B cell (primary cell): ENCODE measurements at regions not wholly inside any gene's neighbourhood (a gene's known extent, or its start where the extent isn't known, plus 50 kb on each side); places are given as distances from the start of the nearest gene placed in this dataset.

Experiments
- ATAC-seq: fragments of 200-7000 bp; cut with Tn5 transposase; one replicate; pipeline ENCODE4 v1.10.0; 2021; ENCODE audit warnings: low read depth, mild to moderate bottlenecking, moderate number of reproducible peaks, moderate library complexity
- CTCF ChIA-PET: fragments of 350-600 bp; sonication (Branson Sonifier 250); formaldehyde crosslinking; loops from one replicate; lab custom pipeline; 2021; ENCODE audit warnings: antibody characterized with exemption, inconsistent platforms; lab: Charles Lee
- POLR2A ChIA-PET: fragments of 350-600 bp; sonication (Branson Sonifier 250); formaldehyde crosslinking; loops from one replicate; lab custom pipeline; 2021; ENCODE audit warnings: antibody characterized with exemption; lab: Charles Lee
- DNase-seq: peaks from one replicate; pipeline ENCODE4 v3.0.0; 2013
- H2AFZ ChIP-seq: 2 replicates; pipeline ENCODE4 v1.6.1; 2012; ENCODE audit warnings: mild to moderate bottlenecking, low read depth, low read length; ENCODE audit not compliant: insufficient read depth, poor library complexity, severe bottlenecking
- H3K27ac ChIP-seq, 2 donors: 1 replicate in 1 of 2; 2 replicates in 1 of 2; pipeline ENCODE4 v1.5.1; 2012 to 2013; ENCODE audit warnings: low read length in 2 of 2, mild to moderate bottlenecking in 2 of 2, moderate library complexity in 1 of 2
- H3K27me3 ChIP-seq, 4 experiments: fragments of 200-600 bp in 1 of 4; sonication (generic) in 1 of 4; replicated peaks in 1 of 4; 1 replicate in 2 of 4; 2 replicates in 2 of 4; pipeline versions ENCODE4 v1.6.1 to v1.7.0; 2013 to 2016; ENCODE audit warnings: low read length in 3 of 4, mild to moderate bottlenecking in 2 of 4, mixed read lengths in 1 of 4, moderate library complexity in 1 of 4; ENCODE audit not compliant: insufficient read depth in 4 of 4, control insufficient read depth in 3 of 4; ENCODE audit errors: control extremely low read depth in 1 of 4
- H3K36me3 ChIP-seq, 2 experiments: replicated peaks in 1 of 2; 1 replicate in 1 of 2; 2 replicates in 1 of 2; pipeline versions ENCODE4 v1.6.1 to v1.7.1; 2013; ENCODE audit warnings: low read length in 1 of 2; ENCODE audit not compliant: insufficient read depth in 2 of 2, control insufficient read depth in 1 of 2; ENCODE audit errors: control extremely low read depth in 1 of 2, extremely low read depth in 1 of 2
- H3K4me1 ChIP-seq, 2 donors: fragments of 200-600 bp in 1 of 2; sonication (generic) in 1 of 2; 1 replicate in 1 of 2; 2 replicates in 1 of 2; pipeline versions ENCODE4 v1.5.1 to v1.6.1; 2013 to 2017; ENCODE audit warnings: low read length in 2 of 2; ENCODE audit not compliant: control insufficient read depth in 2 of 2, insufficient read depth in 2 of 2
- H3K4me2 ChIP-seq: replicated peaks from 2 replicates; pipeline ENCODE3; 2012; ENCODE audit warnings: mild to moderate bottlenecking, low read depth, low read length; ENCODE audit not compliant: poor library complexity, severe bottlenecking
- H3K4me3 ChIP-seq, 5 experiments: fragments of 200-600 bp in 1 of 5; sonication (generic) in 1 of 5; 1 replicate in 3 of 5; 2 replicates in 2 of 5; pipeline versions ENCODE4 v1.5.1 to v1.7.0; 2011 to 2016; ENCODE audit warnings: low read length in 4 of 5, mild to moderate bottlenecking in 4 of 5, low read depth in 2 of 5, control low read depth in 1 of 5, moderate library complexity in 1 of 5; ENCODE audit not compliant: insufficient read depth in 1 of 5; ENCODE audit errors: control extremely low read depth in 1 of 5, extremely low read depth in 1 of 5
- H3K79me2 ChIP-seq: fragments of 200-600 bp; sonication (generic); one replicate; pipeline ENCODE4 v1.6.0; 2016; ENCODE audit warnings: low read length; ENCODE audit not compliant: control insufficient read depth, insufficient read depth
- H3K9ac ChIP-seq: fragments of 200-600 bp; sonication (generic); 2 replicates; pipeline ENCODE4 v1.6.1; 2017; ENCODE audit warnings: mild to moderate bottlenecking, low read length, moderate library complexity
- H3K9me3 ChIP-seq, 3 donors: one replicate each; pipeline versions ENCODE4 v1.6.1 to v1.7.1; 2013; ENCODE audit warnings: low read length in 2 of 3; ENCODE audit not compliant: control insufficient read depth in 2 of 3, insufficient read depth in 1 of 3; ENCODE audit errors: control extremely low read depth in 1 of 3
- H4K20me1 ChIP-seq: 2 replicates; pipeline ENCODE4 v1.6.0; 2012; ENCODE audit warnings: mild to moderate bottlenecking, low read length; ENCODE audit not compliant: insufficient read depth, control insufficient read depth, poor library complexity, severe bottlenecking
- H3K27ac Mint-ChIP-seq: one replicate; pipeline ENCODE4 v1.8.0; 2021; ENCODE audit warnings: mixed read lengths
- H3K27me3 Mint-ChIP-seq: one replicate; pipeline ENCODE4 v1.8.0; 2021; ENCODE audit warnings: mixed read lengths
- H3K4me1 Mint-ChIP-seq: one replicate; pipeline ENCODE4 v1.8.0; 2021; ENCODE audit warnings: mixed read lengths
- H3K4me3 Mint-ChIP-seq: one replicate; pipeline ENCODE4 v1.8.0; 2021; ENCODE audit warnings: mixed read lengths
- H3K9me3 Mint-ChIP-seq: one replicate; pipeline ENCODE4 v1.8.0; 2022; ENCODE audit warnings: mixed read lengths; ENCODE audit not compliant: insufficient read depth
- CTCF ChIP-seq: fragments of 200-600 bp; IDR thresholded peaks from one replicate; pipeline ENCODE4 v1.8.0; 2022; ENCODE audit warnings: antibody characterized with exemption, mild to moderate bottlenecking
- EZH2 ChIP-seq: IDR thresholded peaks from 2 replicates; pipeline ENCODE4 v1.6.1; 2012; ENCODE audit warnings: borderline replicate concordance, low read depth, mild to moderate bottlenecking, moderate library complexity, low read length; ENCODE audit not compliant: insufficient read depth, poor library complexity, severe bottlenecking
- WGBS: methylation state at CpG from one replicate; pipeline ENCODE4 v1.1.5; 2013; ENCODE audit warnings: missing lambda C conversion rate; ENCODE audit not compliant: insufficient coverage; 5-methylcytosine and 5-hydroxymethylcytosine counted together
- intact Hi-C: fragments of 100-400 bp; cut with micrococcal nuclease; formaldehyde crosslinking; loops from one replicate; pipeline ENCODE4 v1.10.0; 2022

DNA sequence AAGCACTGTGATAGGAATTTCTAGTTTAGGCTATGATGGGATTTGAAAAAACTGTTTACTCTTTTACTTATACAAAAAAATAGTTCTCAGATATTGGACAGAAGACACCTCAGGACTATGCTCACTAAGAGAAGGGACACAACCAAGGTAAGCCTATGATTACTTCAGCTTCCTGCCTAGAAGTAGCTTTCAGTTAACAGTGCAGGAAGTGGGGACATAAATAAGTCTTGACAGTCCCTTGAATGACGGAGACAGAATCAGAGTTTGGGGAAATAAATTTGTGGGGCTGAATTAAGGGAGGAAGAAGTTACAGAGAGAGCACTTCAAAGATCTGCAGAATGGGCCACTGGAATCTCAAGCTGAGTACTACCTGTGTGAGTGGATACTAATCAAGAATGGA, 53.8 kb upstream of the OLFM3 start:
- no peaks in the 10 kb centered on the region for H3K9me3 ChIP-seq
- ChIA-PET POLR2A (no interaction called here), CTCF (no interaction called here)
- WGBS: 0% methylated on average over 1 of the region's 1 CpG
- no peak overlapping the region for H3K27ac ChIP-seq
- Mint-ChIP-seq H3K4me3 (no peak overlapping the region), H3K4me1 (no peaks in the 10 kb centered on the region), H3K27me3 (no peaks in the 10 kb centered on the region), H3K9me3 (no peaks in the 10 kb centered on the region), H3K27ac (no peak overlapping the region)
- DNase-seq (no peak), ATAC-seq (no peak)
- no peaks in the 10 kb centered on the region for H3K79me2 ChIP-seq
- no peaks in the 10 kb centered on the region for H4K20me1 ChIP-seq
- intact Hi-C loops: no loop called here
- no peaks in the 10 kb centered on the region for H3K4me1 ChIP-seq
- H3K36me3 ChIP-seq: no peaks in the 10 kb centered on the region
- TF ChIP-seq EZH2: no peak
- no peak for TF ChIP-seq CTCF
- no peak overlapping the region for H2AFZ ChIP-seq
- no peak overlapping the region for H3K4me3 ChIP-seq
- H3K9ac ChIP-seq: no peak overlapping the region
- no peak overlapping the region for H3K4me2 ChIP-seq
- H3K27me3 ChIP-seq: no peaks in the 10 kb centered on the region

- no peaks in the 10 kb centered on the region for H3K9me3 Mint-ChIP-seq
- no peak overlapping the region for H3K27ac Mint-ChIP-seq
- POLR2A ChIA-PET: no interaction called here
Measured at GRCh38 chr1:102047724-102048123, 51.0 kb upstream of the OLFM3 start.

More at GRCh38 chr1:102047724-102048123, 51.0 kb upstream of the OLFM3 start:
- ATAC-seq (no peak), DNase-seq (no peak)
- Histone ChIP-seq H2AFZ (no peak overlapping the region), H3K4me3 (no peak overlapping the region), H3K36me3 (no peaks in the 10 kb centered on the region), H3K27me3 (no peaks in the 10 kb centered on the region), H3K4me1 (no peaks in the 10 kb centered on the region), H3K4me2 (no peak overlapping the region), H3K9ac (no peak overlapping the region), H3K79me2 (no peaks in the 10 kb centered on the region), H4K20me1 (no peaks in the 10 kb centered on the region), H3K27ac (no peak overlapping the region), H3K9me3 (no peaks in the 10 kb centered on the region)
- WGBS: no CpG with 5 or more reads among the region's 2 CpGs
- Mint-ChIP-seq H3K4me3 (no peak overlapping the region), H3K4me1 (no peaks in the 10 kb centered on the region), H3K27me3 (no peaks in the 10 kb centered on the region)
- no peak for TF ChIP-seq CTCF
- no peak for TF ChIP-seq EZH2
- CTCF ChIA-PET: no interaction called here
- intact Hi-C loops: no loop called here
